Progenitor cell of endocrine pancreas (in vitro differentiated cells): ENCODE measurements at regions not wholly inside any gene's neighbourhood (a gene's known extent, or its start where the extent isn't known, plus 50 kb on each side); places are given as distances from the start of the nearest gene placed in this dataset.

Experiments
- DNase-seq: peaks from one replicate; pipeline ENCODE4 v3.0.0; 2021; ENCODE audit warnings: low spot score; ENCODE audit not compliant: unreplicated experiment
- H3K27ac Mint-ChIP-seq: 2 replicates; pipeline ENCODE4 v1.8.0; 2021; ENCODE audit warnings: mild to moderate bottlenecking, moderate library complexity, mixed read lengths
- H3K27me3 Mint-ChIP-seq: 2 replicates; pipeline ENCODE4 v1.8.0; 2021; ENCODE audit warnings: mixed read lengths
- H3K36me3 Mint-ChIP-seq: 2 replicates; pipeline ENCODE4 v1.8.0; 2022; ENCODE audit warnings: mixed read lengths; ENCODE audit not compliant: insufficient read depth
- H3K4me1 Mint-ChIP-seq: 2 replicates; pipeline ENCODE4 v1.8.0; 2021; ENCODE audit warnings: low read depth, mixed read lengths
- H3K4me3 Mint-ChIP-seq: 2 replicates; pipeline ENCODE4 v1.8.0; 2021; ENCODE audit warnings: low read depth, mild to moderate bottlenecking, moderate library complexity, mixed read lengths
- H3K9me3 Mint-ChIP-seq: 2 replicates; pipeline ENCODE4 v1.8.0; 2021; ENCODE audit warnings: low read depth, mixed read lengths
- TF ChIP-seq, protein P1 (sequence below): fragments of 200-600 bp; sonication (generic); IDR thresholded peaks from one replicate; pipeline ENCODE4 v1.5.0; 2021; ENCODE audit warnings: antibody characterized with exemption, mild to moderate bottlenecking; ENCODE audit not compliant: unreplicated experiment

DNA sequence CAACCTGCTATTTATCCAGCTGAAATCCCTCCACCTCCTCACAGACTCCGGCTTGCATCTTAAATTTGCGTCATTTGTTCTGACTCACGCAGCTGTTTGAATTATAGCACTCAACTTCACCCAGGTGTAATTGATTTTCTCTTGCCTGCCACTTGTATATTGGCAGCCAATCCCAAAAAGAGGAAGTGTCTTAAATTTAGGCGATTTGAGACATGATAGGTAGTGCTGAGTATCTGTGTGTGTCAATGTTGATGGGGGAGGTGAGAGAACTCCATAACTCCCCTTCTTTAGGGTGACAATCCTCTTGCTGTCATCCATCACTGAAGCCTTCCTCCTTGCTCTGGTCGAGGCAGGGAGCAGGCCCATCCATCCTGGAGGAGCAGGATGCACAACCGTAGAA is 77.2 kb upstream of the TPRG1 start:
- DNase-seq, result no peak
- Mint-ChIP-seq H3K27me3 (peaks cover 5% of the 10 kb centered on the region), H3K4me1 (peaks cover 10% of the 10 kb centered on the region), H3K36me3 (no peaks in the 10 kb centered on the region), H3K27ac (no peak overlapping the region), H3K4me3 (no peak overlapping the region), H3K9me3 (no peaks in the 10 kb centered on the region)
- TF ChIP-seq, protein P1, sequence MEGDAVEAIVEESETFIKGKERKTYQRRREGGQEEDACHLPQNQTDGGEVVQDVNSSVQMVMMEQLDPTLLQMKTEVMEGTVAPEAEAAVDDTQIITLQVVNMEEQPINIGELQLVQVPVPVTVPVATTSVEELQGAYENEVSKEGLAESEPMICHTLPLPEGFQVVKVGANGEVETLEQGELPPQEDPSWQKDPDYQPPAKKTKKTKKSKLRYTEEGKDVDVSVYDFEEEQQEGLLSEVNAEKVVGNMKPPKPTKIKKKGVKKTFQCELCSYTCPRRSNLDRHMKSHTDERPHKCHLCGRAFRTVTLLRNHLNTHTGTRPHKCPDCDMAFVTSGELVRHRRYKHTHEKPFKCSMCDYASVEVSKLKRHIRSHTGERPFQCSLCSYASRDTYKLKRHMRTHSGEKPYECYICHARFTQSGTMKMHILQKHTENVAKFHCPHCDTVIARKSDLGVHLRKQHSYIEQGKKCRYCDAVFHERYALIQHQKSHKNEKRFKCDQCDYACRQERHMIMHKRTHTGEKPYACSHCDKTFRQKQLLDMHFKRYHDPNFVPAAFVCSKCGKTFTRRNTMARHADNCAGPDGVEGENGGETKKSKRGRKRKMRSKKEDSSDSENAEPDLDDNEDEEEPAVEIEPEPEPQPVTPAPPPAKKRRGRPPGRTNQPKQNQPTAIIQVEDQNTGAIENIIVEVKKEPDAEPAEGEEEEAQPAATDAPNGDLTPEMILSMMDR, result no peak

DNA sequence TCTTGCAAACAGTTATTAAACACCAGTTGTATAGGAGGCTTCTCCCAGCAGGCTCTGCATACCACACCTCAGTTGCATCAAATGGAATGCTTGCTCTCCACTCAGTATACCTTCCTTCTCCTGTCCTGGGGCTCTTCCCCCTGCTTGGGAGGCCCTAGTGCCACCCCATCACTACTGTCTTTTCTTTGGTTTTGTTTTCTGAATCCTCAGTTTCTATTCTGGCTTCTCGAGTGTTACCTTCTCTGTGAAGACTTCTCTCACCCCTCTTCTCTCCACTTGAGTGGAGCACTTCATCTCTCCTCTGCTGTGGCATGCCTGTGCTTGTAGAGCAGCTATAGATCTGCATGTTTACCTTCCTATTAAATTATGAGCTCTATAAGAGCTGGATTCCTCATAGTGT is 75.7 kb upstream of the TPRG1 start:
- DNase-seq, result no peak
- no peak overlapping the region for H3K27ac Mint-ChIP-seq
- H3K4me3 Mint-ChIP-seq, result no peak overlapping the region
- H3K27me3 Mint-ChIP-seq, result peaks cover 5% of the 10 kb centered on the region
- H3K9me3 Mint-ChIP-seq, result no peaks in the 10 kb centered on the region
- peaks cover 10% of the 10 kb centered on the region for H3K4me1 Mint-ChIP-seq
- TF ChIP-seq, protein P1, result no peak
- no peaks in the 10 kb centered on the region for H3K36me3 Mint-ChIP-seq

DNA sequence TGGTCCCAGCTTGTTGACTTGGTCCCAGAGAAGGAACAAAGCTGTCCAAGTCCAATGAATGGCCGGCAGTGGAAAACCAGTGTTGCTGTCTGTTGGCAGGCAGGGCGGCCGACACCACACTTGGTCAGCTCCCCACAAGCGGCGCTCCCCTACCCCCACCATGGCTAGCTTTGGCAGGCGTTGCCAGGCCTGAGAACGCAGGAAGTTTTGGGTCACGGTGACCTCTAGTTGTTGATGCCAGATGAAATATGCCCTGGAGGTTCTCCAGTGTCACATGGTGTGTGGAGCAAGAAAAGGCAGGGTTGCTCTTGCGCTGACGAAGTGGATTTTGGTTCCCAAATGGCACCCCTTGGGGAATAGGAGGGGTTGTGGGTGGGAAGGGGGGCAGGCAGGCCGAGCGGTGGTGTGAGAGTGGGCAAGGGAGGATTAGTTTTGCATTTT is 72.7 kb upstream of the TPRG1 start:
- peaks cover 1% of the 10 kb centered on the region for H3K4me1 Mint-ChIP-seq

DNA sequence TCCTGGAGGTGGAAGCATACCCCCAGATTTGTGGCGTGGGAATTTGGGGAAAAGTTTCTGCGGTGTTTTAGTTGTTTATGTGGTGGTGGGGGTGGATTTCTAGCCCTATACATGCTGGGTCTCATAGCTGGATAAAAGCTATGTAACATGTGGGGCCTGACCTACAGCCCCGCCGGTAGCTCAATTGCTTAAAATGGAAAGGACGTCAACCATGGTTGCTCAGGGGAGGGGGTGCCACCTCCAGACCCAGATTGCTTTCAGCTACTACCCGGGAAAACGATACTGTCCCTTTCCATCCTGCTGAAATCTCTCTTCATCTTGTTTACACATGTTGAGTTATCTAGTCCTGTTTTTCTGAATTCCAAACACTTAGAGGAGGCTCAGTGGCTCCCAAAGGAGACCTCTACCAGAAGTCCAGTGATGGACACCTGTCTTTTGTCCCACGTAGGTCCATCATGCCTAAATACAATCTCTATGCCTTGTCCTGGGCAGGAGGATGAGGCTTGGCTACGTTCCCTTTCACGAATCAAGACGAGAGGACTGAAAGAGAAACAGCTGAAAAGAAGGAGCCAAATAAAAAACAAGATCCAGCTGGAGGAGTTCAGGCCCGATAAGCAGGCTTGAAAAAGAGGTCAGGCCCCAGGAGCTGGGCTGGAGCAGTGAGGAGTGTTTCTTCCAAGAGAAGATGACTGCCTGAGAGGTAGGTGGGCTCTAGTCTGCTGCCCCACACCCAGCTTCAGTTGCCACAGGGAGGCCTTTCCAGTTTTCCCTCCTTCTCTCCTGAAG is 72.1 kb upstream of the TPRG1 start:
- Mint-ChIP-seq H3K27ac (no peak overlapping the region), H3K36me3 (no peaks in the 10 kb centered on the region), H3K4me3 (no peak overlapping the region), H3K27me3 (peaks cover 5% of the 10 kb centered on the region), H3K9me3 (no peaks in the 10 kb centered on the region), H3K4me1 (no peaks in the 10 kb centered on the region)
- TF ChIP-seq, protein P1, result no peak
- DNase-seq, result no peak

More for the DNA sequence above, 72.7 kb upstream of the TPRG1 start:
- DNase-seq, result no peak
- TF ChIP-seq, protein P1, result no peak
- Mint-ChIP-seq H3K36me3 (no peaks in the 10 kb centered on the region), H3K27ac (no peak overlapping the region), H3K9me3 (no peaks in the 10 kb centered on the region), H3K27me3 (peaks cover 5% of the 10 kb centered on the region), H3K4me3 (no peak overlapping the region)

DNA sequence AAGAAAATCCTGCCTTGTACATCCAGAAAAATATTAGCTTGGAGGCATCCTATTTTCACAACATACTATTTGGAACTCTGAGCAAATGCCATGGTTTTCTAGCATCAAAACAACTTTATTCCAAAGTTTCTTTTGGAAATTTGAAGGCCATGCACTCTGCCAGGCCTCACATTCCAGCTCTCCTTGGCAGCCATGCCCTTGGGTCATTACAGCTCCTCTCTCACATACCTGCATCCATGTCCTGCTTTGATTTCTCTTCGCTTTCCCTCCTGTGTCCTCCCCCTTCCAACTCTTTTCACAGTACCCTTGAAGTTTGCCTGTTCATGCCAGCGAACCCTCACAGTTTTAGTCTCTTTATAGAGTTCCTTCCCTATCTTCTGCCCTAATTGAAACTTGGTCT is 70.9 kb upstream of the TPRG1 start:
- no peaks in the 10 kb centered on the region for H3K36me3 Mint-ChIP-seq
- DNase-seq, result no peak

More for the DNA sequence above, 70.9 kb upstream of the TPRG1 start:
- TF ChIP-seq, protein P1, result no peak
- no peaks in the 10 kb centered on the region for H3K9me3 Mint-ChIP-seq
- peaks cover 5% of the 10 kb centered on the region for H3K27me3 Mint-ChIP-seq
- no peaks in the 10 kb centered on the region for H3K4me1 Mint-ChIP-seq
- no peak overlapping the region for H3K27ac Mint-ChIP-seq
- H3K4me3 Mint-ChIP-seq, result no peak overlapping the region
